GM23338 (cell line): ENCODE measurements at regions not wholly inside any gene's neighbourhood (a gene's known extent, or its start where the extent isn't known, plus 50 kb on each side); places are given as distances from the start of the nearest gene placed in this dataset.

Experiments used
- ATAC-seq: fragments of 200-7000 bp; cut with Tn5 transposase; 3 replicates; pipeline ENCODE4 v1.9.1; 2020
- DNase-seq: peaks from one replicate; pipeline ENCODE4 v3.0.0-alpha.2; 2015; ENCODE audit warnings: low spot score
- H2AFZ ChIP-seq: fragments of 200-600 bp; sonication (generic); 2 replicates; pipeline ENCODE4 v1.8.0; 2016; ENCODE audit warnings: antibody characterized with exemption, mild to moderate bottlenecking, moderate library complexity
- H3F3A ChIP-seq: fragments of 200-600 bp; sonication (generic); replicated peaks from 2 replicates; pipeline ENCODE4 v1.8.0; 2017; ENCODE audit warnings: antibody characterized with exemption, mixed run types, low read depth
- H3K27ac ChIP-seq: fragments of 200-600 bp; sonication (generic); 2 replicates; pipeline ENCODE4 v1.6.1; 2016; ENCODE audit warnings: low read depth
- H3K27me3 ChIP-seq: fragments of 200-600 bp; sonication (generic); 2 replicates; pipeline ENCODE4 v1.8.0; 2016; ENCODE audit warnings: mild to moderate bottlenecking, mixed run types, moderate library complexity; ENCODE audit not compliant: insufficient read depth
- H3K36me3 ChIP-seq: fragments of 200-600 bp; sonication (generic); 2 replicates; pipeline ENCODE4 v1.8.0; 2016; ENCODE audit warnings: mild to moderate bottlenecking; ENCODE audit not compliant: insufficient read depth
- H3K4me1 ChIP-seq: fragments of 200-600 bp; sonication (generic); 2 replicates; pipeline ENCODE4 v1.8.0; 2016; ENCODE audit warnings: mild to moderate bottlenecking, moderate library complexity; ENCODE audit not compliant: insufficient read depth
- H3K4me2 ChIP-seq: fragments of 200-600 bp; sonication (generic); 2 replicates; pipeline ENCODE4 v1.7.1; 2017; ENCODE audit warnings: mixed run types
- H3K4me3 ChIP-seq: fragments of 200-600 bp; sonication (generic); 2 replicates; pipeline ENCODE4 v1.6.1; 2016; ENCODE audit warnings: mixed run types
- H3K79me2 ChIP-seq: fragments of 200-600 bp; sonication (generic); replicated peaks from 2 replicates; pipeline ENCODE4 v1.8.0; 2017; ENCODE audit warnings: mild to moderate bottlenecking; ENCODE audit not compliant: insufficient read depth
- H3K9me2 ChIP-seq: fragments of 200-600 bp; sonication (generic); 2 replicates; pipeline ENCODE4 v1.8.0; 2017; ENCODE audit not compliant: insufficient read depth
- H4K20me1 ChIP-seq: fragments of 200-600 bp; sonication (generic); replicated peaks from 2 replicates; pipeline ENCODE4 v1.8.0; 2017; ENCODE audit warnings: mild to moderate bottlenecking; ENCODE audit not compliant: insufficient read depth
- H3K27ac Mint-ChIP-seq: 2 replicates; pipeline ENCODE4 v1.8.0; 2020; ENCODE audit warnings: inconsistent platforms, mild to moderate bottlenecking, moderate library complexity, mixed read lengths
- H3K27me3 Mint-ChIP-seq: 3 replicates; pipeline ENCODE4 v1.8.0; 2022; ENCODE audit warnings: low read depth, mild to moderate bottlenecking, moderate library complexity, mixed read lengths, inconsistent platforms; ENCODE audit not compliant: insufficient read depth, poor library complexity
- H3K36me3 Mint-ChIP-seq: 3 replicates; pipeline ENCODE4 v1.8.0; 2021; ENCODE audit warnings: low read depth, mild to moderate bottlenecking, inconsistent platforms, moderate library complexity, mixed read lengths
- H3K4me1 Mint-ChIP-seq: 3 replicates; pipeline ENCODE4 v1.8.0; 2020; ENCODE audit warnings: mild to moderate bottlenecking, inconsistent platforms, mixed read lengths
- H3K4me3 Mint-ChIP-seq: 3 replicates; pipeline ENCODE4 v1.8.0; 2021; ENCODE audit warnings: moderate library complexity, mild to moderate bottlenecking, inconsistent platforms, mixed read lengths
- H3K9me3 Mint-ChIP-seq: 3 replicates; pipeline ENCODE4 v1.8.0; 2020; ENCODE audit warnings: moderate library complexity, mild to moderate bottlenecking, inconsistent platforms, mixed read lengths
- CREB1 ChIP-seq: fragments of 250-450 bp; sonication (Bioruptor Pico); IDR thresholded peaks from 2 replicates; pipeline ENCODE4 v1.5.0; 2020; ENCODE audit warnings: low read depth, mild to moderate bottlenecking, moderate library complexity
- EZH2 ChIP-seq: fragments of 200-600 bp; sonication (generic); IDR thresholded peaks from one replicate; pipeline ENCODE4 v1.8.0; 2017; ENCODE audit warnings: antibody characterized with exemption, mild to moderate bottlenecking, low read depth; ENCODE audit not compliant: unreplicated experiment
- EZH2phosphoT487 ChIP-seq: fragments of 200-600 bp; sonication (generic); IDR thresholded peaks from one replicate; pipeline ENCODE4 v1.8.1; 2018; ENCODE audit warnings: antibody characterized with exemption; ENCODE audit not compliant: unreplicated experiment
- NANOG ChIP-seq: IDR thresholded peaks from 2 replicates; pipeline ENCODE4 v1.6.1; 2016; ENCODE audit warnings: antibody characterized with exemption, borderline replicate concordance
- POLR2AphosphoS5 ChIP-seq: IDR thresholded peaks from 2 replicates; pipeline ENCODE4 v1.6.1; 2016; ENCODE audit warnings: antibody characterized with exemption, low read depth
- STAT1 ChIP-seq: IDR thresholded peaks from one replicate; pipeline ENCODE4 v1.6.1; 2016; ENCODE audit warnings: antibody characterized with exemption; ENCODE audit not compliant: unreplicated experiment
- ZNF462 ChIP-seq: fragments of 250-450 bp; sonication (Bioruptor Pico); IDR thresholded peaks from 2 replicates; pipeline ENCODE4 v1.5.0; 2020; ENCODE audit warnings: mild to moderate bottlenecking, moderate library complexity

- H3K36me3 Mint-ChIP-seq: no peaks in the 10 kb centered on the region; the same call in 2 of the 3 replicates
- no peaks in the 10 kb centered on the region for H3K79me2 ChIP-seq
- H3K9me2 ChIP-seq: 0 out of 2 replicates have a peak, but pooled peaks cover 6% of the 10 kb centered on the region
- TF ChIP-seq EZH2 (no peak), EZH2phosphoT487 (no peak), POLR2AphosphoS5 (no peak), NANOG (no peak), STAT1 (no peak), CREB1 (no peak)
- no peaks in the 10 kb centered on the region; the same call in 1 of the 2 replicates for H4K20me1 ChIP-seq
- no peaks in the 10 kb centered on the region for H3K36me3 ChIP-seq
- H3K4me3 ChIP-seq: no peak overlapping the region
- H3K4me1 Mint-ChIP-seq: peaks cover 2% of the 10 kb centered on the region; the same call in 1 of the 3 replicates
- H3K9me3 Mint-ChIP-seq: no peaks in the 10 kb centered on the region
- H3K27ac ChIP-seq: no peak overlapping the region
- no peaks in the 10 kb centered on the region for H3F3A ChIP-seq
- no peak overlapping the region for H3K4me2 ChIP-seq
- no peaks in the 10 kb centered on the region for H3K27me3 Mint-ChIP-seq
- H3K4me3 Mint-ChIP-seq: no peak overlapping the region
- no peaks in the 10 kb centered on the region for H3K4me1 ChIP-seq
- ATAC-seq (no peak), DNase-seq (no peak)
- no peak overlapping the region for H3K27ac Mint-ChIP-seq
- H2AFZ ChIP-seq: no peak overlapping the region
- no peaks in the 10 kb centered on the region for H3K27me3 ChIP-seq
These were observed 50.1 kb upstream of the EFEMP1 start for GRCh38 chr2:55973673-55974072.

GRCh38 chr2:55976681-55977080 lies 53.1 kb upstream of the EFEMP1 start:
- Histone ChIP-seq H4K20me1 (no peaks in the 10 kb centered on the region; the same call in 1 of the 2 replicates), H3K4me1 (no peaks in the 10 kb centered on the region), H3K9me2 (0 out of 2 replicates have a peak, but pooled peaks cover 6% of the 10 kb centered on the region), H2AFZ (no peak overlapping the region), H3K27me3 (no peaks in the 10 kb centered on the region), H3K79me2 (no peaks in the 10 kb centered on the region), H3F3A (no peaks in the 10 kb centered on the region), H3K36me3 (no peaks in the 10 kb centered on the region), H3K4me2 (no peak overlapping the region), H3K4me3 (no peak overlapping the region), H3K27ac (no peak overlapping the region)
- H3K36me3 Mint-ChIP-seq: no peaks in the 10 kb centered on the region; the same call in 2 of the 3 replicates
- no peak for DNase-seq
- H3K27me3 Mint-ChIP-seq: no peaks in the 10 kb centered on the region
- no peaks in the 10 kb centered on the region; the same call in 2 of the 3 replicates for H3K9me3 Mint-ChIP-seq
- H3K4me3 Mint-ChIP-seq: no peak overlapping the region
- TF ChIP-seq ZNF462 (CRISPR knock-in tag) (no peak), EZH2phosphoT487 (no peak)
- peaks cover 4% of the 10 kb centered on the region; the same call in 2 of the 3 replicates for H3K4me1 Mint-ChIP-seq
- no peak for ATAC-seq
- no peak overlapping the region for H3K27ac Mint-ChIP-seq
